H1 (cell line): ENCODE measurements at regions not wholly inside any gene's neighbourhood (a gene's known extent, or its start where the extent isn't known, plus 50 kb on each side); places are given as distances from the start of the nearest gene placed in this dataset.

Experiments
- CTCF ChIA-PET: fragments of 300-600 bp; sonication (Branson Sonifier 250); formaldehyde crosslinking; loops from one replicate; lab custom pipeline; 2021; ENCODE audit not compliant: partially characterized antibody; lab: Charles Lee
- POLR2A ChIA-PET: fragments of 300-600 bp; sonication (Branson Sonifier 250); formaldehyde crosslinking; loops from one replicate; lab custom pipeline; 2021; ENCODE audit warnings: inconsistent platforms; ENCODE audit not compliant: partially characterized antibody; lab: Charles Lee
- DNase-seq, 2 experiments: peaks; one replicate each; pipeline versions ENCODE4 v3.0.0 to v3.0.0-alpha.2; 2010 to 2022; ENCODE audit warnings: low spot score in 2 of 2, low read depth in 1 of 2, mixed read lengths in 1 of 2
- FAIRE-seq: peaks from 2 replicates; lab custom pipeline; 2011; peaks lifted over from hg19 to GRCh38; lab: Jason Lieb, UNC
- H2AFZ ChIP-seq: 2 replicates; pipeline ENCODE4 v1.8.1; 2012; ENCODE audit warnings: low read length, inconsistent platforms
- H2AK5ac ChIP-seq: 2 replicates; pipeline ENCODE4 v1.6.1; 2013; ENCODE audit warnings: low read depth, low read length
- H2BK120ac ChIP-seq: replicated peaks from 2 replicates; pipeline ENCODE3; 2013; ENCODE audit warnings: low read depth, low read length, inconsistent platforms
- H2BK12ac ChIP-seq: 2 replicates; pipeline ENCODE4 v1.6.1; 2013; ENCODE audit warnings: low read depth, low read length
- H2BK15ac ChIP-seq: 2 replicates; pipeline ENCODE4 v1.6.1; 2013; ENCODE audit warnings: low read length
- H2BK20ac ChIP-seq: 2 replicates; pipeline ENCODE4 v1.6.1; 2013; ENCODE audit warnings: low read length
- H2BK5ac ChIP-seq: 2 replicates; pipeline ENCODE4 v1.6.1; 2013; ENCODE audit warnings: low read depth, low read length
- H3K14ac ChIP-seq: 2 replicates; pipeline ENCODE4 v1.6.1; 2013; ENCODE audit warnings: inconsistent platforms; ENCODE audit not compliant: insufficient read length
- H3K18ac ChIP-seq: 2 replicates; pipeline ENCODE4 v1.6.1; 2013; ENCODE audit warnings: low read length; ENCODE audit errors: extremely low read depth
- H3K23ac ChIP-seq: 2 replicates; pipeline ENCODE4 v1.6.1; 2013; ENCODE audit warnings: inconsistent platforms; ENCODE audit not compliant: insufficient read length
- H3K23me2 ChIP-seq: 2 replicates; pipeline ENCODE4 v1.6.1; 2013; ENCODE audit warnings: low read depth, low read length
- H3K27ac ChIP-seq: 2 replicates; pipeline ENCODE4 v1.6.1; 2011; ENCODE audit warnings: low read depth, low read length, inconsistent platforms
- H3K27me3 ChIP-seq, 4 experiments: replicated peaks in 1 of 4; 1 replicate in 1 of 4; 2 replicates in 3 of 4; pipeline versions ENCODE4 v1.6.1 to v1.8.1; 2011 to 2013; ENCODE audit warnings: low read length in 3 of 4, mild to moderate bottlenecking in 3 of 4, inconsistent platforms in 2 of 4, mixed read lengths in 2 of 4, moderate library complexity in 1 of 4; ENCODE audit not compliant: control insufficient read depth in 3 of 4, insufficient read depth in 3 of 4; ENCODE audit errors: extremely low read depth in 1 of 4
- H3K36me3 ChIP-seq, 4 experiments: 2 replicates each; pipeline versions ENCODE4 v1.6.1 to v1.8.1; 2011 to 2013; ENCODE audit warnings: mild to moderate bottlenecking in 4 of 4, low read length in 3 of 4, moderate library complexity in 2 of 4, control low read depth in 1 of 4, inconsistent platforms in 1 of 4; ENCODE audit not compliant: insufficient read depth in 4 of 4, control insufficient read depth in 2 of 4
- H3K4ac ChIP-seq: replicated peaks from 2 replicates; pipeline ENCODE3; 2013; ENCODE audit warnings: low read length, low read depth, mixed read lengths, inconsistent platforms; ENCODE audit not compliant: insufficient read length
- H3K4me1 ChIP-seq, 4 experiments: replicated peaks in 1 of 4; 1 replicate in 1 of 4; 2 replicates in 3 of 4; pipeline versions ENCODE4 v1.6.1 to v1.8.1; 2011 to 2013; ENCODE audit warnings: low read length in 3 of 4, inconsistent platforms in 2 of 4, mixed read lengths in 1 of 4; ENCODE audit not compliant: insufficient read depth in 4 of 4, control insufficient read depth in 3 of 4
- H3K4me2 ChIP-seq, 2 experiments: 2 replicates each; pipeline versions ENCODE4 v1.6.1 to v1.8.1; 2011 to 2013; ENCODE audit warnings: low read depth in 2 of 2, low read length in 2 of 2, control low read depth in 1 of 2, inconsistent platforms in 1 of 2, mild to moderate bottlenecking in 1 of 2; ENCODE audit not compliant: insufficient read depth in 1 of 2
- H3K4me3 ChIP-seq, 4 experiments: fragments of 200-600, 300-600 bp in 1 of 4; sonication (generic), shearing (Covaris generic), sonication (Bioruptor Twin) in 1 of 4; 2 replicates each; pipeline versions ENCODE4 v1.5.1 to v1.8.1; 2011 to 2016; ENCODE audit warnings: low read length in 4 of 4, low read depth in 3 of 4, control low read depth in 2 of 4, inconsistent platforms in 2 of 4, mild to moderate bottlenecking in 2 of 4, mixed read lengths in 1 of 4, moderate library complexity in 1 of 4; ENCODE audit not compliant: insufficient read depth in 2 of 4; ENCODE audit errors: extremely low read depth in 1 of 4
- H3K56ac ChIP-seq: replicated peaks from 2 replicates; pipeline ENCODE3; 2013; ENCODE audit warnings: low read depth, mild to moderate bottlenecking, mixed read lengths, low read length, inconsistent platforms; ENCODE audit not compliant: insufficient read length
- H3K79me1 ChIP-seq: 2 replicates; pipeline ENCODE4 v1.6.1; 2013; ENCODE audit warnings: low read depth, low read length, control low read depth
- H3K79me2 ChIP-seq, 2 experiments: 2 replicates each; pipeline versions ENCODE4 v1.6.1 to v1.8.1; 2012 to 2013; ENCODE audit warnings: low read length in 2 of 2, mild to moderate bottlenecking in 2 of 2, inconsistent platforms in 1 of 2; ENCODE audit not compliant: insufficient read depth in 2 of 2, control insufficient read depth in 1 of 2
- H3K9ac ChIP-seq, 4 experiments: replicated peaks in 1 of 4; 1 replicate in 1 of 4; 2 replicates in 3 of 4; pipeline versions ENCODE4 v1.6.1 to v1.8.1; 2011 to 2013; ENCODE audit warnings: low read depth in 3 of 4, low read length in 3 of 4, control low read depth in 2 of 4, mild to moderate bottlenecking in 2 of 4, moderate library complexity in 2 of 4, inconsistent platforms in 1 of 4; ENCODE audit errors: extremely low read depth in 1 of 4
- H3K9me3 ChIP-seq, 2 experiments: 2 replicates each; pipeline versions ENCODE4 v1.6.1 to v1.8.1; 2012 to 2013; ENCODE audit warnings: mild to moderate bottlenecking in 2 of 2, moderate library complexity in 2 of 2, control low read depth in 1 of 2, inconsistent platforms in 1 of 2, low read depth in 1 of 2, low read length in 1 of 2, mixed read lengths in 1 of 2; ENCODE audit not compliant: insufficient read depth in 2 of 2
- H4K20me1 ChIP-seq, 2 experiments: replicated peaks in 1 of 2; 2 replicates each; pipeline versions ENCODE3 to v1.8.1; 2011 to 2013; ENCODE audit warnings: inconsistent platforms in 2 of 2, low read length in 2 of 2, mild to moderate bottlenecking in 1 of 2; ENCODE audit not compliant: insufficient read depth in 2 of 2, control insufficient read depth in 1 of 2
- H4K5ac ChIP-seq: 2 replicates; pipeline ENCODE4 v1.6.1; 2013; ENCODE audit warnings: low read length, low read depth, mixed read lengths, inconsistent platforms; ENCODE audit not compliant: insufficient read length
- H4K8ac ChIP-seq: 2 replicates; pipeline ENCODE4 v1.8.0; 2013; ENCODE audit warnings: mild to moderate bottlenecking, moderate library complexity, low read length, inconsistent platforms; ENCODE audit not compliant: insufficient read depth; ENCODE audit errors: extremely low read depth
- H4K91ac ChIP-seq: replicated peaks from 2 replicates; pipeline ENCODE3; 2013; ENCODE audit warnings: low read length, mixed read lengths, inconsistent platforms; ENCODE audit not compliant: insufficient read length
- FOSL1 ChIP-seq: IDR thresholded peaks from 2 replicates; pipeline ENCODE4 v1.6.1; 2011; ENCODE audit warnings: mild to moderate bottlenecking, low read depth, low read length, moderate library complexity; ENCODE audit not compliant: insufficient read depth
- GABPA ChIP-seq: IDR thresholded peaks from 2 replicates; pipeline ENCODE4 v1.6.1; 2011; ENCODE audit warnings: mild to moderate bottlenecking, low read length, moderate library complexity, borderline replicate concordance; ENCODE audit not compliant: insufficient read depth
- HDAC6 ChIP-seq: IDR thresholded peaks from one replicate; pipeline ENCODE4 v1.7.1; 2012; ENCODE audit warnings: low read depth, mild to moderate bottlenecking, inconsistent platforms, low read length, moderate library complexity
- PHF8 ChIP-seq: fragments of 200-600 bp; sonication (generic); conservative IDR thresholded peaks from 2 replicates; pipeline ENCODE4 v1.7.1; 2012; ENCODE audit warnings: low read depth, mild to moderate bottlenecking, inconsistent platforms, low read length, moderate library complexity
- SIN3A ChIP-seq, 2 experiments: IDR thresholded peaks in 1 of 2; conservative IDR thresholded peaks in 1 of 2; 2 replicates each; pipeline ENCODE4 v1.6.1; 2011 to 2012; ENCODE audit warnings: low read length in 2 of 2, improper control_type of control experiment in 1 of 2, low read depth in 1 of 2, mild to moderate bottlenecking in 1 of 2
- SIX5 ChIP-seq: IDR thresholded peaks from 2 replicates; pipeline ENCODE4 v1.6.1; 2011; ENCODE audit warnings: mild to moderate bottlenecking, low read depth, low read length
- SP4 ChIP-seq: IDR thresholded peaks from 2 replicates; pipeline ENCODE4 v1.6.1; 2012; ENCODE audit warnings: low read length, inconsistent platforms
- SUZ12 ChIP-seq: fragments of 200-600 bp; sonication (generic); IDR thresholded peaks from 2 replicates; pipeline ENCODE4 v1.6.1; 2012; ENCODE audit warnings: mild to moderate bottlenecking, inconsistent platforms, low read length, moderate library complexity, mixed read lengths
- TAF1 ChIP-seq: IDR thresholded peaks from 2 replicates; pipeline ENCODE4 v1.6.1; 2011; ENCODE audit warnings: mild to moderate bottlenecking, low read depth, low read length
- TBP ChIP-seq: IDR thresholded peaks from 2 replicates; pipeline ENCODE4 v1.6.1; 2011; ENCODE audit warnings: low read depth, low read length, improper control_type of control experiment
- YY1 ChIP-seq: IDR thresholded peaks from 2 replicates; pipeline ENCODE4 v1.6.1; 2011; ENCODE audit warnings: low read depth, mild to moderate bottlenecking, low read length
- ZNF274 ChIP-seq: IDR thresholded peaks from 2 replicates; pipeline ENCODE4 v1.7.0; 2012; ENCODE audit warnings: low read length, borderline replicate concordance; ENCODE audit errors: extremely low read depth
- WGBS, 2 experiments: shearing (Covaris generic) in 1 of 2; methylation state at CpG; one replicate each; pipeline versions ENCODE4 v1.1.6 to v1.1.7; 2013 to 2015; ENCODE audit warnings: low lambda C conversion rate in 2 of 2, mixed read lengths in 2 of 2, inconsistent platforms in 1 of 2, low coverage in 1 of 2, missing lambda C conversion rate in 1 of 2; ENCODE audit not compliant: insufficient replicate concordance in 2 of 2, insufficient coverage in 1 of 2, insufficient read length in 1 of 2; ENCODE audit errors: extremely low coverage in 1 of 2, missing lambda C conversion rate in 1 of 2; 5-methylcytosine and 5-hydroxymethylcytosine counted together
- TF ChIP-seq, protein P1 (sequence below): IDR thresholded peaks from 2 replicates; pipeline ENCODE4 v1.6.1; 2012; ENCODE audit warnings: inconsistent platforms
- TF ChIP-seq, protein P2 (sequence below): IDR thresholded peaks from 2 replicates; pipeline ENCODE4 v1.6.1; 2011; ENCODE audit warnings: low read length, improper control_type of control experiment

DNA sequence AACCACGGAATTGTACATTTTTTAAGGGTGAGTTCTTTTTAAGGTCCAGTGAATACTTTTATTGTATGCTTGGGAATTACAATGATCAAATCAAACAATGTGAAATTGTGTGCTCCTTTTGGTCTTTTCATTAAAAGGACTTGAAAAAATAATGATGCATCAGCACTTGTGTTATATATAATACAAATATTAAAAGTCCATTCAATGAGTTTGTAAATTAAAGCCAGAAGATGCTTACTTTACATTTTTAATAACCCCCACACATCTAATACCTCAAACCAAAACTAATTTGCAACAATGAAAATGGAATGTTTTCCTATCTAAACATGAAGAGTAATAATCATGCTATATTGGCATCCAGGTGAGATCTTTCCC, 369.8 kb upstream of the LCORL start:
- Histone ChIP-seq H3K4ac (no peak overlapping the region), H3K9me3 (peaks cover 65 to 81% of the 10 kb centered on the region in 2 experiments), H3K56ac (no peak overlapping the region), H3K18ac (no peak overlapping the region), H2AK5ac (no peak overlapping the region), H2BK15ac (no peak overlapping the region), H2AFZ (no peak overlapping the region), H3K27me3 (no peaks in the 10 kb centered on the region), H2BK120ac (no peak overlapping the region), H2BK20ac (no peak overlapping the region), H3K23me2 (no peaks in the 10 kb centered on the region; the same call in 1 of the 2 replicates), H4K20me1 (no peaks in the 10 kb centered on the region), H3K27ac (no peak overlapping the region), H4K5ac (no peak overlapping the region), H3K14ac (no peak overlapping the region), H4K91ac (no peak overlapping the region), H3K79me1 (no peaks in the 10 kb centered on the region), H2BK5ac (no peak overlapping the region), H3K9ac (no peak overlapping the region), H3K36me3 (no peaks in the 10 kb centered on the region), H3K79me2 (no peaks in the 10 kb centered on the region), H4K8ac (no peak overlapping the region), H2BK12ac (no peak overlapping the region), H3K4me2 (no peak overlapping the region), H3K23ac (no peak overlapping the region), H3K4me1 (no peaks in the 10 kb centered on the region), H3K4me3 (no peak overlapping the region)
- DNase-seq, result no peak
- 44% methylated on average over 1 of the region's 1 CpG; no CpG with 5 or more reads in 1 of the 2 experiments for WGBS, 2 experiments
- no peak for FAIRE-seq
- POLR2A ChIA-PET, result no interaction called here
- CTCF ChIA-PET, result no interaction called here
- TF ChIP-seq SIN3A (conservative IDR thresholded peaks at IDR 0.05 in 1 of 2, IDR thresholded peaks at IDR 0.05 in 1 of 2; ENCODE audit: low read depth in 1 of 2, low read length in 2 of 2), result no peak
- TF ChIP-seq GABPA, result no peak
- no peak for TF ChIP-seq TBP
- TF ChIP-seq PHF8, result no peak
- no peak for TF ChIP-seq ZNF274
- TF ChIP-seq FOSL1, result no peak
- TF ChIP-seq TAF1, result no peak
- TF ChIP-seq, protein P1, sequence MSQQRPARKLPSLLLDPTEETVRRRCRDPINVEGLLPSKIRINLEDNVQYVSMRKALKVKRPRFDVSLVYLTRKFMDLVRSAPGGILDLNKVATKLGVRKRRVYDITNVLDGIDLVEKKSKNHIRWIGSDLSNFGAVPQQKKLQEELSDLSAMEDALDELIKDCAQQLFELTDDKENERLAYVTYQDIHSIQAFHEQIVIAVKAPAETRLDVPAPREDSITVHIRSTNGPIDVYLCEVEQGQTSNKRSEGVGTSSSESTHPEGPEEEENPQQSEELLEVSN, result no peak
- TF ChIP-seq SUZ12, result no peak
- TF ChIP-seq SIX5, result no peak
- TF ChIP-seq YY1, result no peak
- no peak for TF ChIP-seq SP4
- no peak for TF ChIP-seq HDAC6
- TF ChIP-seq, protein P2, sequence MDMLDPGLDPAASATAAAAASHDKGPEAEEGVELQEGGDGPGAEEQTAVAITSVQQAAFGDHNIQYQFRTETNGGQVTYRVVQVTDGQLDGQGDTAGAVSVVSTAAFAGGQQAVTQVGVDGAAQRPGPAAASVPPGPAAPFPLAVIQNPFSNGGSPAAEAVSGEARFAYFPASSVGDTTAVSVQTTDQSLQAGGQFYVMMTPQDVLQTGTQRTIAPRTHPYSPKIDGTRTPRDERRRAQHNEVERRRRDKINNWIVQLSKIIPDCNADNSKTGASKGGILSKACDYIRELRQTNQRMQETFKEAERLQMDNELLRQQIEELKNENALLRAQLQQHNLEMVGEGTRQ, result no peak
